GM23338 (cell line): ENCODE measurements at regions not wholly inside any gene's neighbourhood (a gene's known extent, or its start where the extent isn't known, plus 50 kb on each side); places are given as distances from the start of the nearest gene placed in this dataset.

Source experiments
- ATAC-seq: fragments of 200-7000 bp; cut with Tn5 transposase; 3 replicates; pipeline ENCODE4 v1.9.1; 2020
- DNase-seq: peaks from one replicate; pipeline ENCODE4 v3.0.0-alpha.2; 2015; ENCODE audit warnings: low spot score
- H2AFZ ChIP-seq: fragments of 200-600 bp; sonication (generic); 2 replicates; pipeline ENCODE4 v1.8.0; 2016; ENCODE audit warnings: antibody characterized with exemption, mild to moderate bottlenecking, moderate library complexity
- H3F3A ChIP-seq: fragments of 200-600 bp; sonication (generic); replicated peaks from 2 replicates; pipeline ENCODE4 v1.8.0; 2017; ENCODE audit warnings: antibody characterized with exemption, mixed run types, low read depth
- H3K27ac ChIP-seq: fragments of 200-600 bp; sonication (generic); 2 replicates; pipeline ENCODE4 v1.6.1; 2016; ENCODE audit warnings: low read depth
- H3K27me3 ChIP-seq: fragments of 200-600 bp; sonication (generic); 2 replicates; pipeline ENCODE4 v1.8.0; 2016; ENCODE audit warnings: mild to moderate bottlenecking, mixed run types, moderate library complexity; ENCODE audit not compliant: insufficient read depth
- H3K36me3 ChIP-seq: fragments of 200-600 bp; sonication (generic); 2 replicates; pipeline ENCODE4 v1.8.0; 2016; ENCODE audit warnings: mild to moderate bottlenecking; ENCODE audit not compliant: insufficient read depth
- H3K4me1 ChIP-seq: fragments of 200-600 bp; sonication (generic); 2 replicates; pipeline ENCODE4 v1.8.0; 2016; ENCODE audit warnings: mild to moderate bottlenecking, moderate library complexity; ENCODE audit not compliant: insufficient read depth
- H3K4me2 ChIP-seq: fragments of 200-600 bp; sonication (generic); 2 replicates; pipeline ENCODE4 v1.7.1; 2017; ENCODE audit warnings: mixed run types
- H3K4me3 ChIP-seq: fragments of 200-600 bp; sonication (generic); 2 replicates; pipeline ENCODE4 v1.6.1; 2016; ENCODE audit warnings: mixed run types
- H3K79me2 ChIP-seq: fragments of 200-600 bp; sonication (generic); replicated peaks from 2 replicates; pipeline ENCODE4 v1.8.0; 2017; ENCODE audit warnings: mild to moderate bottlenecking; ENCODE audit not compliant: insufficient read depth
- H3K9me2 ChIP-seq: fragments of 200-600 bp; sonication (generic); 2 replicates; pipeline ENCODE4 v1.8.0; 2017; ENCODE audit not compliant: insufficient read depth
- H4K20me1 ChIP-seq: fragments of 200-600 bp; sonication (generic); replicated peaks from 2 replicates; pipeline ENCODE4 v1.8.0; 2017; ENCODE audit warnings: mild to moderate bottlenecking; ENCODE audit not compliant: insufficient read depth
- H3K27ac Mint-ChIP-seq: 2 replicates; pipeline ENCODE4 v1.8.0; 2020; ENCODE audit warnings: inconsistent platforms, mild to moderate bottlenecking, moderate library complexity, mixed read lengths
- H3K27me3 Mint-ChIP-seq: 3 replicates; pipeline ENCODE4 v1.8.0; 2022; ENCODE audit warnings: low read depth, mild to moderate bottlenecking, moderate library complexity, mixed read lengths, inconsistent platforms; ENCODE audit not compliant: insufficient read depth, poor library complexity
- H3K36me3 Mint-ChIP-seq: 3 replicates; pipeline ENCODE4 v1.8.0; 2021; ENCODE audit warnings: low read depth, mild to moderate bottlenecking, inconsistent platforms, moderate library complexity, mixed read lengths
- H3K4me1 Mint-ChIP-seq: 3 replicates; pipeline ENCODE4 v1.8.0; 2020; ENCODE audit warnings: mild to moderate bottlenecking, inconsistent platforms, mixed read lengths
- H3K4me3 Mint-ChIP-seq: 3 replicates; pipeline ENCODE4 v1.8.0; 2021; ENCODE audit warnings: moderate library complexity, mild to moderate bottlenecking, inconsistent platforms, mixed read lengths
- H3K9me3 Mint-ChIP-seq: 3 replicates; pipeline ENCODE4 v1.8.0; 2020; ENCODE audit warnings: moderate library complexity, mild to moderate bottlenecking, inconsistent platforms, mixed read lengths
- CREB1 ChIP-seq: fragments of 250-450 bp; sonication (Bioruptor Pico); IDR thresholded peaks from 2 replicates; pipeline ENCODE4 v1.5.0; 2020; ENCODE audit warnings: low read depth, mild to moderate bottlenecking, moderate library complexity
- EZH2 ChIP-seq: fragments of 200-600 bp; sonication (generic); IDR thresholded peaks from one replicate; pipeline ENCODE4 v1.8.0; 2017; ENCODE audit warnings: antibody characterized with exemption, mild to moderate bottlenecking, low read depth; ENCODE audit not compliant: unreplicated experiment
- EZH2phosphoT487 ChIP-seq: fragments of 200-600 bp; sonication (generic); IDR thresholded peaks from one replicate; pipeline ENCODE4 v1.8.1; 2018; ENCODE audit warnings: antibody characterized with exemption; ENCODE audit not compliant: unreplicated experiment
- JUNB ChIP-seq: IDR thresholded peaks from one replicate; pipeline ENCODE4 v1.6.1; 2016; ENCODE audit warnings: antibody characterized with exemption; ENCODE audit not compliant: unreplicated experiment
- NANOG ChIP-seq: IDR thresholded peaks from 2 replicates; pipeline ENCODE4 v1.6.1; 2016; ENCODE audit warnings: antibody characterized with exemption, borderline replicate concordance
- POLR2AphosphoS5 ChIP-seq: IDR thresholded peaks from 2 replicates; pipeline ENCODE4 v1.6.1; 2016; ENCODE audit warnings: antibody characterized with exemption, low read depth
- ZNF114 ChIP-seq: fragments of 250-450 bp; sonication (Bioruptor Pico); IDR thresholded peaks from 2 replicates; pipeline ENCODE4 v1.5.0; 2020; ENCODE audit warnings: mild to moderate bottlenecking, moderate library complexity
- ZNF331 ChIP-seq: fragments of 250-450 bp; sonication (Bioruptor Pico); IDR thresholded peaks from 2 replicates; pipeline ENCODE4 v1.5.0; 2020; ENCODE audit warnings: low read depth, mild to moderate bottlenecking, moderate library complexity
- TF ChIP-seq, protein P1 (sequence below), 2 experiments: fragments of 200-600 bp in 1 of 2; sonication (generic) in 1 of 2; conservative IDR thresholded peaks; 2 replicates each; pipeline versions ENCODE4 v1.5.1 to v1.6.1; 2016 to 2017; ENCODE audit warnings: antibody characterized with exemption in 2 of 2, low read depth in 2 of 2, mild to moderate bottlenecking in 2 of 2, moderate library complexity in 1 of 2
- TF ChIP-seq, protein P2 (sequence below): fragments of 250-450 bp; sonication (Bioruptor Pico); IDR thresholded peaks from 2 replicates; pipeline ENCODE4 v1.5.0; 2020; ENCODE audit warnings: mild to moderate bottlenecking, moderate library complexity
- TF ChIP-seq, protein P3 (sequence below): IDR thresholded peaks from one replicate; pipeline ENCODE4 v1.6.1; 2018; ENCODE audit warnings: antibody characterized with exemption; ENCODE audit not compliant: unreplicated experiment

DNA sequence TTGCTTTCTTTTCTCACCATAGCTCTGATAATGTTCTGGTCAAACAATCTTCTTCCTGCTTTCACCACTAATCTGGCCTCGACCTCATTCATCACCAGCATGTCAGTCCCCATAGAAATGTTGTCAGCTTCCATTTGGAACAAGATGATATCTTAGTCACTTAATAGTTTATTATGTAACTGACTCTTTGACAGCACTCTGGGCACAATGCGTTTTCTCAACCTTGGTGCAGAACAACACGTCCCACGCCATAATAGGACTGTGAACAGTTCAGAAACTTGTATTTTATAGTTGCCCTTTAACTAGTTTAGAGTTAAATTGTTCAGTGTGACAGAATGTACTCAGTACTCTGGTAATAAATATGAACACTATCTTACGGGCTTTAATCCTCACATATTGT is 106.0 kb downstream of the MC4R start (continued):
- TF ChIP-seq EZH2: no peak
- TF ChIP-seq POLR2AphosphoS5: no peak
- no peak for TF ChIP-seq NANOG
- no peak for TF ChIP-seq EZH2phosphoT487
- no peak for TF ChIP-seq ZNF114 (CRISPR knock-in tag)
- TF ChIP-seq JUNB: no peak
- TF ChIP-seq, protein P1, sequence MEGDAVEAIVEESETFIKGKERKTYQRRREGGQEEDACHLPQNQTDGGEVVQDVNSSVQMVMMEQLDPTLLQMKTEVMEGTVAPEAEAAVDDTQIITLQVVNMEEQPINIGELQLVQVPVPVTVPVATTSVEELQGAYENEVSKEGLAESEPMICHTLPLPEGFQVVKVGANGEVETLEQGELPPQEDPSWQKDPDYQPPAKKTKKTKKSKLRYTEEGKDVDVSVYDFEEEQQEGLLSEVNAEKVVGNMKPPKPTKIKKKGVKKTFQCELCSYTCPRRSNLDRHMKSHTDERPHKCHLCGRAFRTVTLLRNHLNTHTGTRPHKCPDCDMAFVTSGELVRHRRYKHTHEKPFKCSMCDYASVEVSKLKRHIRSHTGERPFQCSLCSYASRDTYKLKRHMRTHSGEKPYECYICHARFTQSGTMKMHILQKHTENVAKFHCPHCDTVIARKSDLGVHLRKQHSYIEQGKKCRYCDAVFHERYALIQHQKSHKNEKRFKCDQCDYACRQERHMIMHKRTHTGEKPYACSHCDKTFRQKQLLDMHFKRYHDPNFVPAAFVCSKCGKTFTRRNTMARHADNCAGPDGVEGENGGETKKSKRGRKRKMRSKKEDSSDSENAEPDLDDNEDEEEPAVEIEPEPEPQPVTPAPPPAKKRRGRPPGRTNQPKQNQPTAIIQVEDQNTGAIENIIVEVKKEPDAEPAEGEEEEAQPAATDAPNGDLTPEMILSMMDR (conservative IDR thresholded peaks at IDR 0.05; ENCODE audit: low read depth in 2 of 2): no peak
- no peak for TF ChIP-seq ZNF331 (CRISPR knock-in tag)
- no peak for TF ChIP-seq CREB1 (CRISPR knock-in tag)

DNA sequence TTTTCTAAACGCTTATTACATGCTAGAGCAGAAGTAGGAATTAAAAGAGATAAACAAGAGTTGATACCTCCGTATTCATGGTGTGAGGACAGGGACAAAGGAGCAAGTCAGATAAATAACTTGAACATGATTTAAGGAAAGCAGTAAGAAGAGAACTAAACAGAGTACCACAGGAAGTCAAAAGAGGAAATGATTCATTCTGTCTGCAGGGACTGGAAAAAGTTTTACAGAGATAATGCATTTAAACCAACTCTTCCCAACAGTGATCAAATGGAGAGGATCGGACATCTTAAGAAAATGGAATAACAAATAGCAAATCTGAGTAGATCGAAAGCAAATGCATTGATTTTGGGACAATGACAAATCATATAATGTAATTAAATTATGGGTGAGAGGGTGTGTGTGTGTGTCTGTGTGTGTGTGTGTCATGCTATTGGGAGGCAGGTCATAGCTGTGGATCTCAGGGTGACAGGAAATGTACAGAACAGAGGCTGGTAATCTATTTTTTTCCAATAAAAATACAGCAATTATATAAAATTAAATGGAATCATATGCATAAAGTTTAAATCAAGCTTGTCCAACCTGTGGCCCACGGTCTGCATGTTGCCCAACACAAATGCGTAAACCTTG is 113.4 kb downstream of the MC4R start:
- no peak overlapping the region for H3K4me3 Mint-ChIP-seq
- no peaks in the 10 kb centered on the region for H3K27me3 Mint-ChIP-seq
- Histone ChIP-seq H3K36me3 (no peaks in the 10 kb centered on the region), H3K4me1 (no peaks in the 10 kb centered on the region), H3K4me3 (no peak overlapping the region), H3K4me2 (no peak overlapping the region), H4K20me1 (no peaks in the 10 kb centered on the region), H3K79me2 (no peaks in the 10 kb centered on the region), H3K9me2 (no peaks in the 10 kb centered on the region; the same call in 1 of the 2 replicates), H3K27ac (no peak overlapping the region), H3K27me3 (no peaks in the 10 kb centered on the region), H2AFZ (0 out of 2 replicates have a peak overlapping the region, but pooled peaks have one; percentile 1), H3F3A (no peaks in the 10 kb centered on the region)
- H3K9me3 Mint-ChIP-seq: no peaks in the 10 kb centered on the region
- H3K4me1 Mint-ChIP-seq: peaks cover 2% of the 10 kb centered on the region; the same call in 2 of the 3 replicates
- H3K27ac Mint-ChIP-seq: no peak overlapping the region
- ATAC-seq (no peak), DNase-seq (no peak)
- no peaks in the 10 kb centered on the region for H3K36me3 Mint-ChIP-seq
- TF ChIP-seq, protein P2, sequence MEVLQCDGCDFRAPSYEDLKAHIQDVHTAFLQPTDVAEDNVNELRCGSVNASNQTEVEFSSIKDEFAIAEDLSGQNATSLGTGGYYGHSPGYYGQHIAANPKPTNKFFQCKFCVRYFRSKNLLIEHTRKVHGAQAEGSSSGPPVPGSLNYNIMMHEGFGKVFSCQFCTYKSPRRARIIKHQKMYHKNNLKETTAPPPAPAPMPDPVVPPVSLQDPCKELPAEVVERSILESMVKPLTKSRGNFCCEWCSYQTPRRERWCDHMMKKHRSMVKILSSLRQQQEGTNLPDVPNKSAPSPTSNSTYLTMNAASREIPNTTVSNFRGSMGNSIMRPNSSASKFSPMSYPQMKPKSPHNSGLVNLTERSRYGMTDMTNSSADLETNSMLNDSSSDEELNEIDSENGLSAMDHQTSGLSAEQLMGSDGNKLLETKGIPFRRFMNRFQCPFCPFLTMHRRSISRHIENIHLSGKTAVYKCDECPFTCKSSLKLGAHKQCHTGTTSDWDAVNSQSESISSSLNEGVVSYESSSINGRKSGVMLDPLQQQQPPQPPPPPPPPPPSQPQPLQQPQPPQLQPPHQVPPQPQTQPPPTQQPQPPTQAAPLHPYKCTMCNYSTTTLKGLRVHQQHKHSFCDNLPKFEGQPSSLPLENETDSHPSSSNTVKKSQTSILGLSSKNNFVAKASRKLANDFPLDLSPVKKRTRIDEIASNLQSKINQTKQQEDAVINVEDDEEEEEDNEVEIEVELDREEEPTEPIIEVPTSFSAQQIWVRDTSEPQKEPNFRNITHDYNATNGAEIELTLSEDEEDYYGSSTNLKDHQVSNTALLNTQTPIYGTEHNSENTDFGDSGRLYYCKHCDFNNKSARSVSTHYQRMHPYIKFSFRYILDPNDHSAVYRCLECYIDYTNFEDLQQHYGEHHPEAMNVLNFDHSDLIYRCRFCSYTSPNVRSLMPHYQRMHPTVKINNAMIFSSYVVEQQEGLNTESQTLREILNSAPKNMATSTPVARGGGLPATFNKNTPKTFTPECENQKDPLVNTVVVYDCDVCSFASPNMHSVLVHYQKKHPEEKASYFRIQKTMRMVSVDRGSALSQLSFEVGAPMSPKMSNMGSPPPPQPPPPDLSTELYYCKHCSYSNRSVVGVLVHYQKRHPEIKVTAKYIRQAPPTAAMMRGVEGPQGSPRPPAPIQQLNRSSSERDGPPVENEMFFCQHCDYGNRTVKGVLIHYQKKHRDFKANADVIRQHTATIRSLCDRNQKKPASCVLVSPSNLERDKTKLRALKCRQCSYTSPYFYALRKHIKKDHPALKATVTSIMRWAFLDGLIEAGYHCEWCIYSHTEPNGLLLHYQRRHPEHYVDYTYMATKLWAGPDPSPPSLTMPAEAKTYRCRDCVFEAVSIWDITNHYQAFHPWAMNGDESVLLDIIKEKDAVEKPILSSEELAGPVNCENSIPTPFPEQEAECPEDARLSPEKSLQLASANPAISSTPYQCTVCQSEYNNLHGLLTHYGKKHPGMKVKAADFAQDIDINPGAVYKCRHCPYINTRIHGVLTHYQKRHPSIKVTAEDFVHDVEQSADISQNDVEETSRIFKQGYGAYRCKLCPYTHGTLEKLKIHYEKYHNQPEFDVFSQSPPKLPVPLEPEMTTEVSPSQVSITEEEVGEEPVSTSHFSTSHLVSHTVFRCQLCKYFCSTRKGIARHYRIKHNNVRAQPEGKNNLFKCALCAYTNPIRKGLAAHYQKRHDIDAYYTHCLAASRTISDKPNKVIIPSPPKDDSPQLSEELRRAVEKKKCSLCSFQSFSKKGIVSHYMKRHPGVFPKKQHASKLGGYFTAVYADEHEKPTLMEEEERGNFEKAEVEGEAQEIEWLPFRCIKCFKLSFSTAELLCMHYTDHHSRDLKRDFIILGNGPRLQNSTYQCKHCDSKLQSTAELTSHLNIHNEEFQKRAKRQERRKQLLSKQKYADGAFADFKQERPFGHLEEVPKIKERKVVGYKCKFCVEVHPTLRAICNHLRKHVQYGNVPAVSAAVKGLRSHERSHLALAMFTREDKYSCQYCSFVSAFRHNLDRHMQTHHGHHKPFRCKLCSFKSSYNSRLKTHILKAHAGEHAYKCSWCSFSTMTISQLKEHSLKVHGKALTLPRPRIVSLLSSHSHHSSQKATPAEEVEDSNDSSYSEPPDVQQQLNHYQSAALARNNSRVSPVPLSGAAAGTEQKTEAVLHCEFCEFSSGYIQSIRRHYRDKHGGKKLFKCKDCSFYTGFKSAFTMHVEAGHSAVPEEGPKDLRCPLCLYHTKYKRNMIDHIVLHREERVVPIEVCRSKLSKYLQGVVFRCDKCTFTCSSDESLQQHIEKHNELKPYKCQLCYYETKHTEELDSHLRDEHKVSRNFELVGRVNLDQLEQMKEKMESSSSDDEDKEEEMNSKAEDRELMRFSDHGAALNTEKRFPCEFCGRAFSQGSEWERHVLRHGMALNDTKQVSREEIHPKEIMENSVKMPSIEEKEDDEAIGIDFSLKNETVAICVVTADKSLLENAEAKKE (CRISPR knock-in tag): no peak
- TF ChIP-seq, protein P1 (conservative IDR thresholded peaks at IDR 0.05; ENCODE audit: low read depth in 2 of 2): no peak
- TF ChIP-seq, protein P3, sequence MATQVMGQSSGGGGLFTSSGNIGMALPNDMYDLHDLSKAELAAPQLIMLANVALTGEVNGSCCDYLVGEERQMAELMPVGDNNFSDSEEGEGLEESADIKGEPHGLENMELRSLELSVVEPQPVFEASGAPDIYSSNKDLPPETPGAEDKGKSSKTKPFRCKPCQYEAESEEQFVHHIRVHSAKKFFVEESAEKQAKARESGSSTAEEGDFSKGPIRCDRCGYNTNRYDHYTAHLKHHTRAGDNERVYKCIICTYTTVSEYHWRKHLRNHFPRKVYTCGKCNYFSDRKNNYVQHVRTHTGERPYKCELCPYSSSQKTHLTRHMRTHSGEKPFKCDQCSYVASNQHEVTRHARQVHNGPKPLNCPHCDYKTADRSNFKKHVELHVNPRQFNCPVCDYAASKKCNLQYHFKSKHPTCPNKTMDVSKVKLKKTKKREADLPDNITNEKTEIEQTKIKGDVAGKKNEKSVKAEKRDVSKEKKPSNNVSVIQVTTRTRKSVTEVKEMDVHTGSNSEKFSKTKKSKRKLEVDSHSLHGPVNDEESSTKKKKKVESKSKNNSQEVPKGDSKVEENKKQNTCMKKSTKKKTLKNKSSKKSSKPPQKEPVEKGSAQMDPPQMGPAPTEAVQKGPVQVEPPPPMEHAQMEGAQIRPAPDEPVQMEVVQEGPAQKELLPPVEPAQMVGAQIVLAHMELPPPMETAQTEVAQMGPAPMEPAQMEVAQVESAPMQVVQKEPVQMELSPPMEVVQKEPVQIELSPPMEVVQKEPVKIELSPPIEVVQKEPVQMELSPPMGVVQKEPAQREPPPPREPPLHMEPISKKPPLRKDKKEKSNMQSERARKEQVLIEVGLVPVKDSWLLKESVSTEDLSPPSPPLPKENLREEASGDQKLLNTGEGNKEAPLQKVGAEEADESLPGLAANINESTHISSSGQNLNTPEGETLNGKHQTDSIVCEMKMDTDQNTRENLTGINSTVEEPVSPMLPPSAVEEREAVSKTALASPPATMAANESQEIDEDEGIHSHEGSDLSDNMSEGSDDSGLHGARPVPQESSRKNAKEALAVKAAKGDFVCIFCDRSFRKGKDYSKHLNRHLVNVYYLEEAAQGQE: no peak
- TF ChIP-seq CREB1 (CRISPR knock-in tag) (no peak), EZH2phosphoT487 (no peak), ZNF331 (CRISPR knock-in tag) (no peak)
